ENCODE measurements at regions not wholly inside any gene's neighbourhood (a gene's known extent, or its start where the extent isn't known, plus 50 kb on each side); places are given as distances from the start of the nearest gene placed in this dataset.

GRCh38 chrX:96386325-96386724 lies 298.3 kb upstream of the DIAPH2 start:
- TF ChIP-seq, protein P1, sequence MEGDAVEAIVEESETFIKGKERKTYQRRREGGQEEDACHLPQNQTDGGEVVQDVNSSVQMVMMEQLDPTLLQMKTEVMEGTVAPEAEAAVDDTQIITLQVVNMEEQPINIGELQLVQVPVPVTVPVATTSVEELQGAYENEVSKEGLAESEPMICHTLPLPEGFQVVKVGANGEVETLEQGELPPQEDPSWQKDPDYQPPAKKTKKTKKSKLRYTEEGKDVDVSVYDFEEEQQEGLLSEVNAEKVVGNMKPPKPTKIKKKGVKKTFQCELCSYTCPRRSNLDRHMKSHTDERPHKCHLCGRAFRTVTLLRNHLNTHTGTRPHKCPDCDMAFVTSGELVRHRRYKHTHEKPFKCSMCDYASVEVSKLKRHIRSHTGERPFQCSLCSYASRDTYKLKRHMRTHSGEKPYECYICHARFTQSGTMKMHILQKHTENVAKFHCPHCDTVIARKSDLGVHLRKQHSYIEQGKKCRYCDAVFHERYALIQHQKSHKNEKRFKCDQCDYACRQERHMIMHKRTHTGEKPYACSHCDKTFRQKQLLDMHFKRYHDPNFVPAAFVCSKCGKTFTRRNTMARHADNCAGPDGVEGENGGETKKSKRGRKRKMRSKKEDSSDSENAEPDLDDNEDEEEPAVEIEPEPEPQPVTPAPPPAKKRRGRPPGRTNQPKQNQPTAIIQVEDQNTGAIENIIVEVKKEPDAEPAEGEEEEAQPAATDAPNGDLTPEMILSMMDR (conservative IDR thresholded peaks at IDR 0.05; ENCODE audit: low read depth, low read length): no peak
- no peak for TF ChIP-seq EZH2 (IDR thresholded peaks at IDR 0.05; ENCODE audit: borderline replicate concordance, low read depth, low read length, poor library complexity, severe bottlenecking)

Data from A673 (cell line).